WTC11 (cell line): ENCODE measurements at regions not wholly inside any gene's neighbourhood (a gene's known extent, or its start where the extent isn't known, plus 50 kb on each side); places are given as distances from the start of the nearest gene placed in this dataset.

Experiments
- ATAC-seq: fragments of 200-7000 bp; cut with Tn5 transposase; 2 replicates; pipeline ENCODE4 v1.10.0; 2021; ENCODE audit warnings: mild to moderate bottlenecking, moderate library complexity
- CTCF ChIA-PET: fragments of 300-600 bp; sonication (Branson Sonifier 250); formaldehyde crosslinking; loops from one replicate; lab custom pipeline; 2021; ENCODE audit warnings: antibody characterized with exemption; lab: Charles Lee
- POLR2A ChIA-PET: fragments of 350-600 bp; sonication (Branson Sonifier 250); formaldehyde crosslinking; loops from one replicate; lab custom pipeline; 2021; ENCODE audit warnings: antibody characterized with exemption; lab: Charles Lee
- DNase-seq: peaks from one replicate; pipeline ENCODE4 v3.0.0; 2021; ENCODE audit warnings: low spot score
- H3K27ac Mint-ChIP-seq: 2 replicates; pipeline ENCODE4 v1.8.0; 2021; ENCODE audit warnings: mixed read lengths
- H3K27me3 Mint-ChIP-seq: 2 replicates; pipeline ENCODE4 v1.8.0; 2021; ENCODE audit warnings: low read depth, mild to moderate bottlenecking, moderate library complexity, mixed read lengths
- H3K36me3 Mint-ChIP-seq: 2 replicates; pipeline ENCODE4 v1.8.0; 2021; ENCODE audit warnings: mixed read lengths
- H3K4me1 Mint-ChIP-seq: 2 replicates; pipeline ENCODE4 v1.8.0; 2022; ENCODE audit warnings: mixed read lengths
- H3K4me3 Mint-ChIP-seq: 2 replicates; pipeline ENCODE4 v1.8.0; 2021; ENCODE audit warnings: mild to moderate bottlenecking, moderate library complexity, mixed read lengths
- H3K9me3 Mint-ChIP-seq: 2 replicates; pipeline ENCODE4 v1.8.0; 2021; ENCODE audit warnings: mixed read lengths
- ATF6 ChIP-seq: sonication (generic); formaldehyde crosslinking; IDR thresholded peaks from 2 replicates; pipeline ENCODE4 v1.8.1; 2023; ENCODE audit warnings: mild to moderate bottlenecking, missing genetic modification reagents
- CDX4 ChIP-seq: fragments of 250-450 bp; sonication (Bioruptor Pico); IDR thresholded peaks from 2 replicates; pipeline ENCODE4 v1.9.0; 2021; ENCODE audit warnings: moderate library complexity, mild to moderate bottlenecking, inconsistent platforms, borderline replicate concordance
- CREM ChIP-seq: sonication (generic); formaldehyde crosslinking; IDR thresholded peaks from 2 replicates; pipeline ENCODE4 v1.8.1; 2022; ENCODE audit warnings: mild to moderate bottlenecking, missing genetic modification reagents, moderate library complexity
- ELF4 ChIP-seq: sonication (generic); formaldehyde crosslinking; IDR thresholded peaks from 2 replicates; pipeline ENCODE4 v1.8.1; 2022; ENCODE audit warnings: low read depth, mild to moderate bottlenecking, moderate library complexity, missing genetic modification reagents
- FOXK1 ChIP-seq: sonication (generic); formaldehyde crosslinking; IDR thresholded peaks from 2 replicates; pipeline ENCODE4 v1.8.0; 2022; ENCODE audit warnings: mild to moderate bottlenecking, moderate library complexity, missing genetic modification reagents
- GRHL2 ChIP-seq: fragments of 250-450 bp; sonication (Bioruptor Pico); IDR thresholded peaks from 2 replicates; pipeline ENCODE4 v1.8.0; 2022; ENCODE audit warnings: mild to moderate bottlenecking, moderate library complexity; ENCODE audit not compliant: insufficient replicate concordance, severe bottlenecking
- HMGA2 ChIP-seq: fragments of 250-450 bp; sonication (Bioruptor Pico); IDR thresholded peaks from 2 replicates; pipeline ENCODE4 v1.4.0; 2021; ENCODE audit warnings: mild to moderate bottlenecking, moderate library complexity
- HMGXB4 ChIP-seq: sonication (generic); formaldehyde crosslinking; IDR thresholded peaks from 2 replicates; pipeline ENCODE4 v1.8.1; 2023; ENCODE audit warnings: mild to moderate bottlenecking, moderate library complexity, missing genetic modification reagents
- KAT7 ChIP-seq: sonication (generic); formaldehyde crosslinking; IDR thresholded peaks from 2 replicates; pipeline ENCODE4 v1.8.1; 2023; ENCODE audit warnings: missing genetic modification reagents, mild to moderate bottlenecking, borderline replicate concordance
- MYBL2 ChIP-seq: sonication (generic); formaldehyde crosslinking; IDR thresholded peaks from 2 replicates; pipeline ENCODE4 v1.8.1; 2023; ENCODE audit warnings: mild to moderate bottlenecking, moderate library complexity, missing genetic modification reagents
- OVOL2 ChIP-seq: fragments of 250-450 bp; sonication (Bioruptor Pico); IDR thresholded peaks from 2 replicates; pipeline ENCODE4 v1.9.0; 2021; ENCODE audit warnings: mild to moderate bottlenecking, borderline replicate concordance
- SOX15 ChIP-seq: fragments of 250-450 bp; sonication (Bioruptor Pico); IDR thresholded peaks from 2 replicates; pipeline ENCODE4 v1.9.0; 2021; ENCODE audit warnings: mild to moderate bottlenecking
- TCF7 ChIP-seq: sonication (generic); formaldehyde crosslinking; IDR thresholded peaks from 2 replicates; pipeline ENCODE4 v1.8.0; 2022; ENCODE audit warnings: mild to moderate bottlenecking, low read depth, missing genetic modification reagents, moderate library complexity
- TEAD1 ChIP-seq: sonication (generic); formaldehyde crosslinking; IDR thresholded peaks from 2 replicates; pipeline ENCODE4 v1.8.0; 2022; ENCODE audit warnings: mild to moderate bottlenecking, missing genetic modification reagents
- TP53 ChIP-seq: sonication (generic); formaldehyde crosslinking; IDR thresholded peaks from 2 replicates; pipeline ENCODE4 v1.8.1; 2023; ENCODE audit warnings: mild to moderate bottlenecking, missing genetic modification reagents
- USF2 ChIP-seq: sonication (generic); formaldehyde crosslinking; IDR thresholded peaks from 2 replicates; pipeline ENCODE4 v1.8.1; 2023; ENCODE audit warnings: mild to moderate bottlenecking, missing genetic modification reagents, moderate library complexity
- ZNF281 ChIP-seq: sonication (generic); formaldehyde crosslinking; IDR thresholded peaks from 2 replicates; pipeline ENCODE4 v1.8.0; 2023; ENCODE audit warnings: mild to moderate bottlenecking, missing genetic modification reagents
- ZNF317 ChIP-seq: sonication (generic); formaldehyde crosslinking; IDR thresholded peaks from 2 replicates; pipeline ENCODE4 v1.8.1; 2023; ENCODE audit warnings: low read depth, mild to moderate bottlenecking, moderate library complexity, missing genetic modification reagents, borderline replicate concordance
- ZNF512 ChIP-seq: sonication (generic); formaldehyde crosslinking; IDR thresholded peaks from 2 replicates; pipeline ENCODE4 v1.8.1; 2022; ENCODE audit warnings: missing genetic modification reagents, borderline replicate concordance
- ZSCAN18 ChIP-seq: fragments of 250-450 bp; sonication (Bioruptor Pico); IDR thresholded peaks from 2 replicates; pipeline ENCODE4 v2.1.2; 2022; ENCODE audit warnings: mild to moderate bottlenecking, moderate library complexity

- TF ChIP-seq ATF6: no peak
- no peak for TF ChIP-seq ZNF317 (CRISPR knock-in tag)
- no peak for TF ChIP-seq ZSCAN18 (CRISPR knock-in tag)
- TF ChIP-seq TEAD1 (CRISPR knock-in tag): no peak
- no peak for TF ChIP-seq TCF7 (CRISPR knock-in tag)
- no peak for TF ChIP-seq USF2
- TF ChIP-seq ZNF512: no peak
- no peak for TF ChIP-seq HMGXB4 (CRISPR knock-in tag)
- TF ChIP-seq GRHL2 (CRISPR knock-in tag): no peak
Observed at GRCh38 chrX:39928704-39929378, 168.9 kb downstream of the BCOR start (continued).

- CTCF ChIA-PET: interaction anchor here (0.6 to 1.0 kb wide), 2 partner anchors 90 to 171 kb away, joined by 3 read pairs; no protein-coding TSS in a partner anchor
- H3K36me3 Mint-ChIP-seq: no peaks in the 10 kb centered on the region
- ATAC-seq (no peak), DNase-seq (no peak)
- no peak overlapping the region for H3K27ac Mint-ChIP-seq
- H3K4me1 Mint-ChIP-seq: peaks cover 18% of the 10 kb centered on the region
- H3K4me3 Mint-ChIP-seq: no peak overlapping the region
- peaks cover 2% of the 10 kb centered on the region; the same call in 1 of the 2 replicates for H3K27me3 Mint-ChIP-seq
- no peaks in the 10 kb centered on the region for H3K9me3 Mint-ChIP-seq
- TF ChIP-seq MYBL2 (no peak), USF2 (no peak), ZNF512 (no peak), HMGA2 (CRISPR knock-in tag) (no peak), OVOL2 (CRISPR knock-in tag) (no peak), KAT7 (CRISPR knock-in tag) (no peak), CREM (CRISPR knock-in tag) (no peak), ELF4 (no peak), CDX4 (CRISPR knock-in tag) (no peak), TP53 (CRISPR knock-in tag) (no peak), FOXK1 (CRISPR knock-in tag) (no peak), ZNF281 (CRISPR knock-in tag) (no peak), ZNF317 (CRISPR knock-in tag) (no peak), SOX15 (CRISPR knock-in tag) (no peak)
- POLR2A ChIA-PET: interaction anchor here (0.6 kb wide), 1 partner anchor 271 kb away, joined by 4 read pairs; no protein-coding TSS in a partner anchor
Observed at GRCh38 chrX:39929379-39930025, 168.3 kb downstream of the BCOR start.
